Esophagus muscularis mucosa (tissue), 4 donors: ENCODE measurements at regions not wholly inside any gene's neighbourhood (a gene's known extent, or its start where the extent isn't known, plus 50 kb on each side); places are given as distances from the start of the nearest gene placed in this dataset.

Experiments
- DNase-seq: peaks from one replicate; pipeline ENCODE4 v3.0.0-alpha.2; 2017; ENCODE audit errors: extremely low spot score
- H3K27ac ChIP-seq, 4 donors: fragments of 200-600 bp; sonication (generic); replicated peaks in 1 of 4; 1 replicate in 3 of 4; 2 replicates in 1 of 4; pipeline ENCODE4 v1.5.1; 2016 to 2019; ENCODE audit warnings: mild to moderate bottlenecking in 1 of 4
- H3K27me3 ChIP-seq, 4 donors: fragments of 200-600 bp; sonication (generic); one replicate each; pipeline versions ENCODE4 v1.5.1 to v1.6.0; 2016 to 2019
- H3K36me3 ChIP-seq, 4 donors: fragments of 200-600 bp; sonication (generic); one replicate each; pipeline ENCODE4 v1.5.1; 2016 to 2019
- H3K4me1 ChIP-seq, 4 donors: fragments of 200-600 bp; sonication (generic); one replicate each; pipeline ENCODE4 v1.5.1; 2016 to 2019
- H3K4me3 ChIP-seq, 4 donors: fragments of 200-600 bp; sonication (generic); 1 replicate in 2 of 4; 2 replicates in 2 of 4; pipeline ENCODE4 v1.5.1; 2016 to 2019; ENCODE audit warnings: mild to moderate bottlenecking in 4 of 4, moderate library complexity in 1 of 4
- H3K9me3 ChIP-seq, 4 donors: fragments of 200-600 bp; sonication (generic); 1 replicate in 3 of 4; 2 replicates in 1 of 4; pipeline ENCODE4 v1.5.1; 2016 to 2019
- CTCF ChIP-seq, 3 experiments: fragments of 200-600 bp in 2 of 3; fragments of 450-650 bp in 1 of 3; sonication (generic) in 2 of 3; IDR thresholded peaks; one replicate each; pipeline ENCODE4 v1.5.1; 2017 to 2019; ENCODE audit warnings: antibody characterized with exemption in 3 of 3, mild to moderate bottlenecking in 2 of 3, moderate library complexity in 1 of 3
- EP300 ChIP-seq: sonication (generic); formaldehyde crosslinking; IDR thresholded peaks from one replicate; pipeline ENCODE4 v1.6.1; 2017; ENCODE audit warnings: antibody characterized with exemption
- POLR2A ChIP-seq: fragments of 450-650 bp; IDR thresholded peaks from one replicate; pipeline ENCODE4 v1.6.1; 2017; ENCODE audit warnings: antibody characterized with exemption, moderate library complexity, mild to moderate bottlenecking, low read depth
- POLR2AphosphoS5 ChIP-seq, 2 donors: sonication (generic); formaldehyde crosslinking; IDR thresholded peaks; one replicate each; pipeline ENCODE4 v1.6.1; 2017; ENCODE audit warnings: antibody characterized with exemption in 2 of 2
- WGBS: methylation state at CpG from one replicate; pipeline ENCODE4 v1.1.5; 2018; 5-methylcytosine and 5-hydroxymethylcytosine counted together
- intact Hi-C: fragments of 100-400 bp; cut with DNase I; formaldehyde crosslinking; loops from one replicate; pipeline ENCODE4 v1.15.1; 2023

- H3K9me3 ChIP-seq = no peaks in the 10 kb centered on the region
- H3K27me3 ChIP-seq = peaks cover 0 to 47% (median 2%) of the 10 kb centered on the region in 4 donors
- H3K27ac ChIP-seq = no peak overlapping the region
- no peak for DNase-seq
- H3K36me3 ChIP-seq = no peaks in the 10 kb centered on the region
- H3K4me1 ChIP-seq = peaks cover 0 to 16% (median 13%) of the 10 kb centered on the region in 4 donors
- 85% methylated on average over 13 of the region's 13 CpGs for WGBS
- intact Hi-C loops = no loop called here
- TF ChIP-seq POLR2AphosphoS5 (IDR thresholded peaks at IDR 0.05) (no peak), POLR2A (no peak), EP300 (no peak), CTCF (IDR thresholded peaks at IDR 0.05) (no peak)
- no peak overlapping the region for H3K4me3 ChIP-seq
Observed at GRCh38 chr7:66503036-66503370, 125.7 kb upstream of the KCTD7 start.

- H3K27me3 ChIP-seq = peaks cover 0 to 47% (median 2%) of the 10 kb centered on the region in 4 donors
- peaks cover 0 to 16% (median 13%) of the 10 kb centered on the region in 4 donors for H3K4me1 ChIP-seq
- no peak overlapping the region for H3K27ac ChIP-seq
- no peaks in the 10 kb centered on the region for H3K36me3 ChIP-seq
- H3K4me3 ChIP-seq = no peak overlapping the region
- no peak for DNase-seq
- intact Hi-C loops = no loop called here
- TF ChIP-seq POLR2AphosphoS5 (IDR thresholded peaks at IDR 0.05) (no peak), POLR2A (no peak), EP300 (no peak), CTCF (IDR thresholded peaks at IDR 0.05) (no peak)
- H3K9me3 ChIP-seq = no peaks in the 10 kb centered on the region
- 74% methylated on average over 7 of the region's 19 CpGs for WGBS
Observed at GRCh38 chr7:66503551-66504031, 125.1 kb upstream of the KCTD7 start.

GRCh38 chr7:66504131-66504530 lies 124.5 kb upstream of the KCTD7 start:
- intact Hi-C loops = no loop called here
- H3K4me3 ChIP-seq = no peak overlapping the region
- 83% methylated on average over 10 of the region's 10 CpGs for WGBS
- no peak overlapping the region for H3K27ac ChIP-seq
- H3K4me1 ChIP-seq = peaks cover 0 to 16% (median 13%) of the 10 kb centered on the region in 4 donors
- H3K36me3 ChIP-seq = no peaks in the 10 kb centered on the region
- H3K27me3 ChIP-seq = peaks cover 0 to 47% (median 2%) of the 10 kb centered on the region in 4 donors
- no peaks in the 10 kb centered on the region for H3K9me3 ChIP-seq
- TF ChIP-seq CTCF (IDR thresholded peaks at IDR 0.05) = no peak
- no peak for TF ChIP-seq POLR2A
- TF ChIP-seq EP300 = no peak
- no peak for TF ChIP-seq POLR2AphosphoS5 (IDR thresholded peaks at IDR 0.05)
- DNase-seq = no peak

GRCh38 chr7:66505009-66505408 lies 123.7 kb upstream of the KCTD7 start:
- H3K9me3 ChIP-seq = no peaks in the 10 kb centered on the region
- intact Hi-C loops = no loop called here
- no peak overlapping the region for H3K27ac ChIP-seq
- H3K4me1 ChIP-seq = peaks cover 0 to 16% (median 13%) of the 10 kb centered on the region in 4 donors
- no peak overlapping the region for H3K4me3 ChIP-seq
- 97% methylated on average over 30 of the region's 30 CpGs for WGBS
- no peaks in the 10 kb centered on the region for H3K36me3 ChIP-seq
- peaks cover 0 to 47% (median 2%) of the 10 kb centered on the region in 4 donors for H3K27me3 ChIP-seq
- TF ChIP-seq POLR2A (no peak), EP300 (no peak), POLR2AphosphoS5 (IDR thresholded peaks at IDR 0.05) (no peak), CTCF (IDR thresholded peaks at IDR 0.05) (no peak)
- DNase-seq = no peak
